ENCODE measurements at regions not wholly inside any gene's neighbourhood (a gene's known extent, or its start where the extent isn't known, plus 50 kb on each side); places are given as distances from the start of the nearest gene placed in this dataset.

DNA sequence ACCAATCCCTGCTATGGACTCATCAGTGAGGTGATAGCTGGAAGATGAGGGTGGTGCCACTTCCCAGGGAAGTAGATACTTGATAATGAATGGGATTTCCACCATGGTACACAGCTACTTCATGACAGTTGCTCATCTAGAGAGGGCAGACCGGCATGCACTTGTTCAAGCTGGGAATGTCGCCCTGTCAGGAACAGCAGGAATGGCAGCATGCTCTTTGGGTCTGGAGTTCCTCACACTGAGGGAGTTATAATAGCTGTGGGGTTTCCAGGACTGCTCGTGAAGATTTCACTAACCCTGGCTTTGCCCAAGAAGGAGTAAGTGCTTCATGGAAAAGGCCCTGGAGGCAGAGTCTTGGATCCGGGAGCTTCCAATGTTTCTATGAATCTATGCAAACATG is 129.2 kb downstream of the PSMG1 start:
- no peak for DNase-seq (ENCODE audit: low spot score)

- DNase-seq (ENCODE audit: low spot score), result no peak
Observed at GRCh38 chr21:39053126-39053525, 130.1 kb downstream of the PSMG1 start.

DNA sequence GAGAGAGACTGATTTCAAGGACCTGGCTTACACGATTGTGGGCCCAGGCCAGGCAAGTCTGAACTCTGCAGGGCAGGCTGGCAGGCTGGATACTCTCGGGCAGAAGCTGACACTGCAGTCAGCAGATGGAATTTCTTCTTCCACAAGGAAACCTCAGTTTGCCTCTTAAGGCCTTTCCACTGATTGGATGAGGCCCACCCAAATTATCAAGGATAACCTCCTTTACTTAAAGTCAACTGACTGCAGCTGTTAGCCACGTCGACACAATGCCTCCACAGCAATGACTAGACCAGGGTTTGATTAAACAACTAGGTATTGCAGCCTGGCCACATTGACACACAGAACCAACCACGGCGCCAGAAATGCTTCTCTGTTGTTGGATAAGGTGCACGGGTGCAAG is 130.5 kb downstream of the PSMG1 start:
- DNase-seq (ENCODE audit: low spot score), result no peak

- no peak for DNase-seq (ENCODE audit: low spot score)
Observed at GRCh38 chr21:39051588-39051949, 131.7 kb downstream of the PSMG1 start.

GRCh38 chr21:39050841-39051587 is 132.2 kb downstream of the PSMG1 start:
- DNase-seq (ENCODE audit: low spot score), result no peak

DNA sequence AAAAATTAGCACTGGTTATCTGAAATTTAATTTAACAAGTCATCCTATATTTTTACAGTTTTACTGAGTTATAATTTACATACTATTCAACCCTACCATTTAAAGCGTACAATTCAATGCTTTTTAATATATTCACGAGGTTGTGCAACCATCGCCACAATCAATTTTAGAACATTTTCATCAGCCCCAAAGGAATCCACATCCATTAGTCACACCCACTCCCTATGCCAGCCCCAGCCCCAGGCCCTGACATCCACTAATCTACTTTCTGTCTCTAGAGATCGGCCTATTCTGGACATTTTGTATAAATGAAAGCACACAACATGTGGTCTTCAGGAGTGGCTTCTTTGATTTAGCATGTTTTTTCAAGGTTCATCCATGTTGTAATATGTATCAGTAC is 134.7 kb downstream of the PSMG1 start:
- DNase-seq (ENCODE audit: low spot score), result no peak

GRCh38 chr21:39048064-39048463 is 135.2 kb downstream of the PSMG1 start:
- no peak for DNase-seq (ENCODE audit: low spot score)

DNA sequence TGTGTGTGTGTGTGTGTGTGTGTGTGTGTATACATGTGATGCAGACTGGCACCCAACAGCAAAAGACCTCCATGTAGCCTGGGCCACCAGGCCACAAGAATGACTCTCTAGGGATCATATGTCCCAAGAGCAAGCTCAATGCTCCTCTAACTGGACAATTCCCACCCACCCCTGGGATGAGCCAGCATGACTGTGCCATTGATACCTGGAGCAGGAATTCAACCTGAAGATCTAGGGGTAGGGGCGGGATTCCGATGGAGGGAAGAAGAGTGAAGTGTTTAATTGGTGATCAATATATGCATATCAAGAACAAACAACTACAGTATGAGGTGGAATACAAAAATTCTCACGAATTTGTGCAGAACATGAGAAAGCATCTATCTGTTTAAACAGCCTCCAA is 136.2 kb downstream of the PSMG1 start:
- DNase-seq (ENCODE audit: low spot score), result no peak

GRCh38 chr21:39046236-39046916 is 136.9 kb downstream of the PSMG1 start:
- no peak for DNase-seq (ENCODE audit: low spot score)

GRCh38 chr21:39041816-39042215 is 141.4 kb downstream of the PSMG1 start:
- no peak for DNase-seq (ENCODE audit: low spot score)

DNA sequence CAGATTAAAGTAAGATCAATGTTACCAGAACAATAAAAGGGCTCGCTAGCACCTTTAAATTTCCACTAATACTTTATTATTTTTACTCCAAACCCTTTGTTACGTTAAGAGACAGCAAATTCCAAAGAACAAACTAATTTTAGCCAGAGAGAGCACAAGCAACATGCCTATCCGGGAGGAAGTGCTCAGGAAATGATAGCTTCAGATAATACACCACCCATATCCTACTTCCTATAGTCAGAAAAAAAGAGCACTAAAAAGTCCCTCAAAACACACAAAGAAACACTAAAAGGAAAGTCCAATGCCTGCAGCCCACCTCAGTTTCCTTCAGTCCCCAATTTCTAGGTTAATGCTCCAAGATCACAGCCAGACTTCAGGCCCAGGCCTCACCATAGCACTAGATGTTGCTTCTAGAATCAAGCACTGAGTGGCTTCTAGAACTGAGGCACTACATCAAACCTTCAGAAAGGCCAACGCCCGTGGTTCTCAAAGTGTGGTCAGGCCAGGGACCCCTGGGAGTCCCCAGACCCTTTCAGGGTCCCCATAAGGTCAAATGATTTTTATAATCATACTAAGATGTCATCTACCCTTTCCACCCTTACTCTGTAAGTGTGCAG is 142.6 kb downstream of the PSMG1 start:
- no peak for DNase-seq (ENCODE audit: low spot score)

DNA sequence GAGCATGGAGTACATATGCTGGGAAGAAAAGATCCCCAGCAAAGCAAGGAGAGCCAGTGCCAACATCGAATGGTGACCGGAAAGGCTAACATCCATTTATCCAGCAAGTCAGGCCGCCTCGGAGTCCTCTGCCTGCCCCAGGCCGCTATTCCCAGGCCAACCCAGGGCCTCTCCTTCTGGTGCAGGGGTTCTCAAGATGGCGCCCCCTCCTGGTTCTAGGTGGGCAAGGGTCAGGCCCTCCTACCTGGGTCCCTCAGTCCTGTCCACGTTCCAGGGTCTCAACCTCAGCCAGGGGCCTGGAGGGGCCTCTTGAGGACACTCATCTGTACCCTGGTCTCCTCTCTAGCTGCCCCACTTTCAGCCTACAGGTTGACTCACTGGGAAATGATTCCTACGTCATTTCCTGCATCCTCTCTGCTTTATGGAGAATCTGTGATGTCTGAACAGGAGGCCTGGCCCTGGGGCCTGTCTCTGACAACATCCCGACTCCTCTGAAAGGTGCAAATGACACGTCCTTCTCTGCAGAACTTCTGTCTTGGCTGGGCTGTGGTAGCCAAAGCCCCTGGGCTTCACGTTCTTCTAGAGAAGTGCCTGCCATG is 145.3 kb downstream of the PSMG1 start:
- DNase-seq (ENCODE audit: low spot score), result no peak

GRCh38 chr21:39036581-39036980 is 146.7 kb downstream of the PSMG1 start:
- DNase-seq (ENCODE audit: low spot score), result no peak

GRCh38 chr21:39034590-39035536 is 148.4 kb downstream of the PSMG1 start:
- no peak for DNase-seq (ENCODE audit: low spot score)

DNA sequence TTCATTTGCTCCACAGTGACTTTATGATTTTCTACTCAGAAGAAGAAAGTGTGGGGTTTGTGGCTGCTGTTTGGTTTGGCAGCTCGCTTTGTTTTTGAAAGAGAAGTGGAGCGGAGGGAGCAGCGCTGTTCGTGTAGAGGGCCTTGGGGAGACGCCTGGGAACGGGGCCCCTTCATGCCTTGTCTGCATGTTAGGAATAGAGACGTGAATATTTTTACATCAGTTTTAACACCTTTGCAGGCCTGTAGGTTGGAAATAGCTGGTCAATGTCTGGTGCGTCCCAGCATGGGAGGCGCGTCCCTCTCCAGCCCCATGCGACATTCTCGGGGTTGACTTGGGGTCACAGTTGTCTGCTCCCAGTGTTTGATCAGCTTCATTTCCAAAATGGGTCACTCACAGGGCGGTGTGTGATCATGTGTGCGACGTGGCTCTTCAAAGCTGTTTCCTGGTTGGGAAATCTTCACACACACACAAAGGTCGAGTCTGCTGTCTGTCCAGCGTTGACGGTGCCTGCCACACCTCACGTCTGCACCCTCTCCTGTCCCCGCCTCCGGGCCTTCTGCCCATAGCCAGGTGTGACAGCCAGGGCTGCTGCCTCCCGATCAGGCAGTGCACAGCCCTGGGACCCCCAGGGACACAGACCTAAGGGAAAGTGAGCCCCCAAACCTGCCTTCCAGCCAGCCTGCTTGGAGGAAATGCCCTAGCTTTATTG is 149.2 kb downstream of the PSMG1 start:
- peak; percentile 45 for DNase-seq (ENCODE audit: low spot score)

DNA sequence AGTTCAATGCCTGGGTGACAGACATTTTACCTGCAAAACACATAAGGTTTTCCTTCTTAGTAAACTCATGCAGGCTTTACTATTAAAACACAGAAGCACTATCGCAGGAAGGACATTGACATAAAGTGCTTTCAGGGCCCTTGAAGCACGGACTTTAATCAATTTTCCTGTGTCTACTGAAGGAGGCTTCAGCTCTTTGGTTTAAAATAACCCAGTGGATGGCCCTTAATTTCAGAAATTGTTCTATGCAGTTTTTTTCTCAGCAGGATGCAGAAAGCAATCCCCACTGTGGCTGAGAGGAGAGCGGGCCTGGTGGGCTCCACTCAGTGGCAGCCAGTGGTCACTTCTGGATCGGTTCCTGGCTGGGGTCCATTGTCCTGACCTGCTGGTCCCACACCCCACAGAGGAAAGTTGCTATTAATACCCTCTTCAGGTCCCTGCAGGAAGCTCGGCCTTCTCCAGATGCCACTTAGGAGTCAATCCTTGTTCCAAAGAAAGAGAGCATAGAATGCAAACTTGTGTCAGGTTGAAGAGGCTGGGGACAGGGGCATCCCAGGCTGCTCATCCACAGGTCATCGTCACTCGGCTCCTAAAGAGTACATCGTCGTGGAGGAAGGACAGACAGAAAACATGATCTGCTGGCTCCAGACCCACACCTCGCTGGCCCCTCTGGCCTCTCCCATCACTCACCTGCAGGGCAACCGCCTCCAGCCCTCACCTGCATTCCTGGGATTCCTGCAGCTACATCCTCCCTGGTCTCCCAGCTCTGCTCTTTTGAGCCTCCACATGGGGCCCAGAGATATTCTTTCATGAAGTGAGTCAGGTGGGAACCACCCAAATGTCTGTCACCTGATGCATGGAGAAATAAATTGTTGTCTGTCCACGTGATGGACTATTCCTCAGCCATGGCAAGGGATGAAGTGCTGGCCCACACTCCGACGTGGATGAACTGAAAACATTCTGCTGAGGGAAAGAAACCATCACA is 153.1 kb downstream of the PSMG1 start:
- no peak for DNase-seq (ENCODE audit: low spot score)

GRCh38 chr21:39029086-39029755 is 154.0 kb downstream of the PSMG1 start:
- DNase-seq (ENCODE audit: low spot score), result no peak

DNA sequence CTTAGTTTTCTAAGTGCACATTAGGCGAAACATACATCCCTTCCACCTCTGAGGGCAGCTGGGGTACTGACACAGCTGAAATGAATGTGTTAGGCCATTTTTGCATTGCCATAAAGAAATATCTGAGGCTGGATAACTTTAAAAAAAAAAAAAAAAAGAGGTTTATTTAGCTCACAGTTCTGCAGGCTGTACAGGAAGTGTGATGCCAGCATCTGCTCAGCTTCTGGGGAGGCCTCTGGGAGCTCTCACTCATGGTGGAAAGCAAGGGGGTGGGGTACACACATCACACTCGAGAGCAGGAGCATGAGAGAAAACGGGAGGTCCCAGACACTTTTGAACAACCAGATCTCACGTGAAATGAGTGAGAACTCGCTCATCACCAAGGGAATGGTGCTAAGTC is 158.1 kb downstream of the PSMG1 start:
- DNase-seq (ENCODE audit: low spot score), result no peak

DNA sequence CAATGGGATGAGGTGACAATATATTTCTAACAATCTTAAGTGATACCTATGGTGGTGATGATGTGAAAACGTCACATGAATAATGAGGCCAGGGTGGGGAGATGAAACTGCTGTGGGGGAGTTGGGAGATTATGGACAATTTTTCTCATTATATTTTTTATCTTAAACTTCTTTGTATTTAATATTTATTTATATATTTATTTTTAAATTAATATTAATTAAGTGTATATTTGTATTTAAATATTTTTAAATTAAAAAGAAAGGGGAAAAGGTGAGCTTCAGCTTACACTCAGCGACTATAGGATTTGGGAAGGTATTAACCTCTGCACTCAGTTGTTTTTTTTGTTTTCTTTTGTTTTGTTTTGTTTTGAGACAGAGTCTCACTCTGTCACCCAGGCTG is 158.7 kb downstream of the PSMG1 start:
- DNase-seq (ENCODE audit: low spot score), result no peak

Data from HuH-7.5 (cell line).